Erythroblast (primary cell): ENCODE measurements at regions not wholly inside any gene's neighbourhood (a gene's known extent, or its start where the extent isn't known, plus 50 kb on each side); places are given as distances from the start of the nearest gene placed in this dataset.

Source experiments
- DNase-seq, 2 experiments: peaks; one replicate each; lab custom pipeline; 2025; lab: John Stamatoyannopoulos, UW
- GATA1 ChIP-seq: IDR thresholded peaks from 2 replicates; pipeline ENCODE4 v1.6.1; 2011; ENCODE audit warnings: low read depth, mild to moderate bottlenecking, control low read depth, low read length, moderate library complexity
- POLR2A ChIP-seq: IDR thresholded peaks from 2 replicates; pipeline ENCODE4 v1.6.1; 2011; ENCODE audit warnings: mild to moderate bottlenecking, low read length

DNA sequence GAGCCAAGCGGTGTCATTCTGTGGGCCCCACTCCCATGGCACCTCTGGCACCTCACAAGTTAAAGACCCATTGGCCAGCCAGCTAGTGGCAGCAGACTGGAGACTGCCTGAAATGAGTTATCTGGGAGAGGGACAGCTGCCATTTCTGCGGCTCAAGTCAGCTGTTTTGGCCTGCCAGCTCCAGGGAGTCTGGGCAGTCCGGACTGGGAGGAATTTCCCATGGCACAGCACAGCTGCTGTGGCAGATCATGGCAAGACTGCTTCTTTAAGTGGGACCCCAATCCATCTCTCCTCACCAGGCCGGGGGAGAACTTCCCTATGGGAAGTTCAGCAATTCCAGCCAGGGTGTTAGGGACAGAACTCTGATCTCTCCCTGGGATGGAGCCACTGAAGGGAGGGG is 2187.6 kb upstream of the CELF4 start:
- no peak for TF ChIP-seq POLR2A
- no peak for TF ChIP-seq GATA1
- DNase-seq: no peak

GRCh38 chr18:39752351-39752750 is 2186.8 kb upstream of the CELF4 start:
- DNase-seq: no peak
- no peak for TF ChIP-seq POLR2A
- TF ChIP-seq GATA1: no peak

- DNase-seq: no peak
Observed at GRCh38 chr18:39751921-39752320, 2186.3 kb upstream of the CELF4 start.

DNA sequence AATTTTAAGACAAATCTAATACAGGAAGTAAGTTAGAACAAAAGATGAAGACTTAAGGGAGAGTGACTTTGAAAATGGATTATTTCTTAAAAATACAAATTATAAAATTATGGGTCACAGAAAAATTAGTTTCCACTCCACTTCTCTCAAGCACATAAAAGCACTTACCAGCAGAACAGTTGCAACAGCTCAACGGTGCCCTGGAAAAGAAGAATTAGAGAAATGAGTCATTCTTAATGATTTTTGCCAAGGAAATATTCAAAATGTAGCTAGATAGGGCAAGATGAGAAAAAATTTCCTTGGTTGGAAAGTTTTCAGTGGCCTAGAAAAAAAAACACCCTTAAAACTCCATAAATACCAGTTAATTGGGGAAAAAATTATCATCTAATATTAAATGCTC is 2185.6 kb upstream of the CELF4 start:
- TF ChIP-seq POLR2A: no peak
- no peak for TF ChIP-seq GATA1

More at GRCh38 chr18:39751921-39752320, 2186.3 kb upstream of the CELF4 start:
- no peak for TF ChIP-seq GATA1
- TF ChIP-seq POLR2A: no peak

DNA sequence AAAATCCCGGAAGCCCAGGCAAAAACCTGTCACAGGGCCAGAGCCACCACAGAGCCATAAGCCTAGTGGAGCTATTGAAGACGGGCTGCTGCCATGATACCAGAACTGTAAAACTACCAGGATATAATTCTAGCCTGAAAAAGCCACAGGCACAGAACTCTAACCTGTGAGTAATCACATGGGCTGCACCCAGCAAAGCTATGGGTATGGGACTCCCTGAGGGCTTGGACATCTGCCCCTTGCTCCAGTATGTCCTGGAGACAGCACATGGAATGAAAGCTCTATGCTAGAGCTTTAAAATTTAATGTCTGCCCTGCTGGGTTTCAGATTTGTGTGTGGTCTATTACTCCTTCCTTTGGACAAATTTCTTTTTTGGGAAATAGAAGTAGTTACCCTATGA is 2183.6 kb upstream of the CELF4 start:
- no peak for DNase-seq

More for the DNA sequence above, 2185.6 kb upstream of the CELF4 start:
- DNase-seq: no peak

DNA sequence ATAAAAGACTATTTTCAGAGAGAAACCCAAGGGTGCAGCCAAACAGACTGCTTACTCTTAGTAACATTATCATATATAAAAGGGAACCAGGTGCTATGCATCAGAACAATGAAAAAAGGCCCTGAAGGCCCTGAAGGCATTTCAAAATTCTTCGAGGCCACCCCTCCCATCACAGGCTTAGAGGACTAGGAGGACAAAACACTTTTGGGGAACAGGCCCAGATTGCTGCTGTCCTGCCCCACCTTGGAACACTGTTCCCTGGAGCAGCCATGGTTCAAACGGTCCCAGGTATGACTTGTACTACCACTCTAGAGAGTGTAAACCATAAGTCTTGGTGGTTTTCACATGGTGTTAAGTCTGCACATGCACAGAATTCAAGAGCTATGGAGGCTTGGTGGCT is 2183.1 kb upstream of the CELF4 start:
- no peak for DNase-seq
- TF ChIP-seq GATA1 (no peak), POLR2A (no peak)

More for the DNA sequence above, 2183.6 kb upstream of the CELF4 start:
- TF ChIP-seq POLR2A (no peak), GATA1 (no peak)

GRCh38 chr18:39746201-39746600 is 2180.6 kb upstream of the CELF4 start:
- no peak for DNase-seq
- TF ChIP-seq GATA1 (no peak), POLR2A (no peak)

- no peak for DNase-seq
- TF ChIP-seq POLR2A (no peak), GATA1 (no peak)
Observed at GRCh38 chr18:39743463-39743862, 2177.9 kb upstream of the CELF4 start.

- TF ChIP-seq POLR2A (no peak), GATA1 (no peak)
- no peak for DNase-seq
Observed at GRCh38 chr18:39741755-39742466, 2176.3 kb upstream of the CELF4 start.

- TF ChIP-seq POLR2A: no peak
- TF ChIP-seq GATA1: no peak
- no peak for DNase-seq
Observed at GRCh38 chr18:39737869-39738268, 2172.3 kb upstream of the CELF4 start.

GRCh38 chr18:39732918-39733317 is 2167.3 kb upstream of the CELF4 start:
- no peak for DNase-seq
- no peak for TF ChIP-seq GATA1
- no peak for TF ChIP-seq POLR2A

- DNase-seq: no peak
- no peak for TF ChIP-seq POLR2A
- TF ChIP-seq GATA1: no peak
Observed at GRCh38 chr18:39730606-39731005, 2165.0 kb upstream of the CELF4 start.

GRCh38 chr18:39724652-39725051 is 2159.1 kb upstream of the CELF4 start:
- TF ChIP-seq GATA1 (no peak), POLR2A (no peak)
- no peak for DNase-seq

GRCh38 chr18:39721712-39722111 is 2156.1 kb upstream of the CELF4 start:
- no peak for TF ChIP-seq GATA1
- no peak for TF ChIP-seq POLR2A
- DNase-seq: no peak

GRCh38 chr18:39713961-39714360 is 2148.4 kb upstream of the CELF4 start:
- no peak for TF ChIP-seq POLR2A
- TF ChIP-seq GATA1: no peak
- DNase-seq: no peak

GRCh38 chr18:39711701-39712100 is 2146.1 kb upstream of the CELF4 start:
- DNase-seq: no peak
- TF ChIP-seq POLR2A: no peak
- TF ChIP-seq GATA1: no peak
